CD14-positive monocyte (primary cell): ENCODE measurements at regions not wholly inside any gene's neighbourhood (a gene's known extent, or its start where the extent isn't known, plus 50 kb on each side); places are given as distances from the start of the nearest gene placed in this dataset.

Experiments
- DNase-seq, 3 donors: peaks; one replicate each; pipeline ENCODE4 v3.0.0-alpha.2; 2011 to 2022
- H2AFZ ChIP-seq: 2 replicates; pipeline ENCODE4 v1.6.0; 2012; ENCODE audit warnings: mild to moderate bottlenecking, low read depth, low read length, inconsistent platforms; ENCODE audit not compliant: insufficient read depth, poor library complexity, severe bottlenecking
- H3K27ac ChIP-seq, 2 donors: 1 replicate in 1 of 2; 2 replicates in 1 of 2; pipeline ENCODE4 v1.5.1; 2012 to 2013; ENCODE audit warnings: low read length in 2 of 2, control low read depth in 1 of 2, inconsistent platforms in 1 of 2, low read depth in 1 of 2, mild to moderate bottlenecking in 1 of 2
- H3K27me3 ChIP-seq, 2 donors: one replicate each; pipeline versions ENCODE4 v1.6.0 to v1.6.1; 2011 to 2013; ENCODE audit warnings: low read length in 2 of 2; ENCODE audit not compliant: control insufficient read depth in 2 of 2, insufficient read depth in 2 of 2
- H3K36me3 ChIP-seq, 2 donors: replicated peaks in 1 of 2; 1 replicate in 1 of 2; 2 replicates in 1 of 2; pipeline versions ENCODE4 v1.5.1 to v1.6.1; 2012 to 2013; ENCODE audit warnings: low read length in 2 of 2, control low read depth in 1 of 2, inconsistent platforms in 1 of 2, mild to moderate bottlenecking in 1 of 2; ENCODE audit not compliant: insufficient read depth in 2 of 2, control insufficient read depth in 1 of 2
- H3K4me1 ChIP-seq, 2 donors: 1 replicate in 1 of 2; 2 replicates in 1 of 2; pipeline versions ENCODE4 v1.5.1 to v1.6.1; 2012 to 2013; ENCODE audit warnings: low read length in 2 of 2, control low read depth in 1 of 2, inconsistent platforms in 1 of 2, mild to moderate bottlenecking in 1 of 2, moderate library complexity in 1 of 2; ENCODE audit not compliant: insufficient read depth in 2 of 2, control insufficient read depth in 1 of 2
- H3K4me2 ChIP-seq: replicated peaks from 2 replicates; pipeline ENCODE3; 2012; ENCODE audit warnings: low read length, moderate library complexity, mild to moderate bottlenecking; ENCODE audit not compliant: poor library complexity, severe bottlenecking; ENCODE audit errors: extremely low read depth
- H3K4me3 ChIP-seq, 3 experiments: fragments of 200-600 bp in 1 of 3; sonication (generic) in 1 of 3; replicated peaks in 1 of 3; 1 replicate in 2 of 3; 2 replicates in 1 of 3; pipeline ENCODE4 v1.5.1; 2011 to 2013; ENCODE audit warnings: low read length in 3 of 3, mild to moderate bottlenecking in 3 of 3, control low read depth in 2 of 3, low read depth in 2 of 3, inconsistent platforms in 1 of 3, moderate library complexity in 1 of 3
- H3K79me2 ChIP-seq: 2 replicates; pipeline ENCODE4 v1.6.0; 2012; ENCODE audit warnings: mild to moderate bottlenecking, control low read depth, inconsistent platforms, low read length, moderate library complexity; ENCODE audit not compliant: insufficient read depth
- H3K9ac ChIP-seq: 2 replicates; pipeline ENCODE4 v1.6.0; 2017; ENCODE audit warnings: low read length, mild to moderate bottlenecking; ENCODE audit not compliant: insufficient read depth, poor library complexity, severe bottlenecking
- H3K9me3 ChIP-seq, 2 donors: replicated peaks in 1 of 2; 1 replicate in 1 of 2; 2 replicates in 1 of 2; pipeline versions ENCODE4 v1.5.1 to v1.6.1; 2012 to 2013; ENCODE audit warnings: low read length in 2 of 2, control low read depth in 1 of 2; ENCODE audit not compliant: control insufficient read depth in 1 of 2, insufficient read depth in 1 of 2
- H4K20me1 ChIP-seq: 2 replicates; pipeline ENCODE4 v1.6.0; 2012; ENCODE audit warnings: mild to moderate bottlenecking, low read length, control low read depth, moderate library complexity; ENCODE audit not compliant: insufficient read depth
- H3K27ac Mint-ChIP-seq, 7 donors: one replicate each; pipeline ENCODE4 v1.8.0; 2020; ENCODE audit warnings: mild to moderate bottlenecking in 7 of 7, mixed read lengths in 7 of 7, moderate library complexity in 6 of 7, inconsistent platforms in 2 of 7
- H3K27me3 Mint-ChIP-seq, 3 donors: one replicate each; pipeline ENCODE4 v1.8.0; 2021 to 2022; ENCODE audit warnings: low read depth in 3 of 3, mild to moderate bottlenecking in 3 of 3, mixed read lengths in 3 of 3, moderate library complexity in 3 of 3, inconsistent platforms in 1 of 3
- H3K36me3 Mint-ChIP-seq, 2 donors: one replicate each; pipeline ENCODE4 v1.8.0; 2020; ENCODE audit warnings: mixed read lengths in 2 of 2, inconsistent platforms in 1 of 2, mild to moderate bottlenecking in 1 of 2
- H3K4me1 Mint-ChIP-seq: one replicate; pipeline ENCODE4 v1.8.0; 2020; ENCODE audit warnings: mild to moderate bottlenecking, mixed read lengths
- H3K4me3 Mint-ChIP-seq, 2 donors: one replicate each; pipeline ENCODE4 v1.8.0; 2020; ENCODE audit warnings: mild to moderate bottlenecking in 2 of 2, mixed read lengths in 2 of 2, moderate library complexity in 1 of 2
- H3K9me3 Mint-ChIP-seq, 7 donors: one replicate each; pipeline ENCODE4 v1.8.0; 2020 to 2022; ENCODE audit warnings: mixed read lengths in 7 of 7, mild to moderate bottlenecking in 6 of 7, moderate library complexity in 6 of 7, inconsistent platforms in 2 of 7
- WGBS: methylation state at CpG from one replicate; pipeline ENCODE4 v1.1.5; 2013; ENCODE audit warnings: missing lambda C conversion rate; ENCODE audit not compliant: insufficient coverage; 5-methylcytosine and 5-hydroxymethylcytosine counted together
- intact Hi-C, 2 donors: fragments of 100-400 bp; cut with micrococcal nuclease; formaldehyde crosslinking; loops; one replicate each; pipeline versions ENCODE4 v1.15.0 to v1.15.1; 2023
- TF ChIP-seq, protein P1 (sequence below): fragments of 200-600 bp; IDR thresholded peaks from one replicate; pipeline ENCODE4 v1.8.0; 2022; ENCODE audit warnings: antibody characterized with exemption, mild to moderate bottlenecking

DNA sequence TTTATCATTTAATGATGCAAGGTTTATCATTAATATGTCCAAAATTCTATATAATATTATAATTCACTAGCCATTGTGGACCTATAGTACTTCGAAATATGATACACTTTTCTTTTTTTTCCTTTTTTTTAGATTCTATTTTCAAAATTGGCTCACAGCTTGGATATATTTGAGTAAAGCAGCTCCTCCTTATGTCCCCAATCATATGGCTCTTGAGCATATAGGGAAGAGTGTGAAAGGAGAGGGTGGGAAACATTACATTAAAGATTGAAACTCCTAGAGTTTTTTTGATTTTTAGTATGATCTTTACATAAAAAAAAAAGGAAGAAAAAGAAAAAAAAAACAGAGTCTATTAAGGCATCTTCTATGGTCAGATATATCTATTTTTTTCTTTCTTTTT, 457.9 kb downstream of the RIT2 start:
- Histone ChIP-seq H3K27me3 (no peaks in the 10 kb centered on the region), H3K9me3 (no peaks in the 10 kb centered on the region), H4K20me1 (no peaks in the 10 kb centered on the region), H3K79me2 (no peaks in the 10 kb centered on the region), H3K4me2 (no peak overlapping the region), H3K27ac (no peak overlapping the region), H2AFZ (no peak overlapping the region), H3K4me1 (peaks cover 0 to 5% of the 10 kb centered on the region in 2 donors), H3K4me3 (no peak overlapping the region), H3K9ac (no peak overlapping the region), H3K36me3 (no peaks in the 10 kb centered on the region)
- WGBS: no CpG with 5 or more reads among the region's 1 CpG
- no peak overlapping the region for H3K4me3 Mint-ChIP-seq
- peaks cover 10% of the 10 kb centered on the region for H3K4me1 Mint-ChIP-seq
- H3K9me3 Mint-ChIP-seq: peaks cover 3 to 19% (median 8%) of the 10 kb centered on the region in 7 donors
- no peak overlapping the region for H3K27ac Mint-ChIP-seq
- H3K36me3 Mint-ChIP-seq: no peaks in the 10 kb centered on the region
- TF ChIP-seq, protein P1, sequence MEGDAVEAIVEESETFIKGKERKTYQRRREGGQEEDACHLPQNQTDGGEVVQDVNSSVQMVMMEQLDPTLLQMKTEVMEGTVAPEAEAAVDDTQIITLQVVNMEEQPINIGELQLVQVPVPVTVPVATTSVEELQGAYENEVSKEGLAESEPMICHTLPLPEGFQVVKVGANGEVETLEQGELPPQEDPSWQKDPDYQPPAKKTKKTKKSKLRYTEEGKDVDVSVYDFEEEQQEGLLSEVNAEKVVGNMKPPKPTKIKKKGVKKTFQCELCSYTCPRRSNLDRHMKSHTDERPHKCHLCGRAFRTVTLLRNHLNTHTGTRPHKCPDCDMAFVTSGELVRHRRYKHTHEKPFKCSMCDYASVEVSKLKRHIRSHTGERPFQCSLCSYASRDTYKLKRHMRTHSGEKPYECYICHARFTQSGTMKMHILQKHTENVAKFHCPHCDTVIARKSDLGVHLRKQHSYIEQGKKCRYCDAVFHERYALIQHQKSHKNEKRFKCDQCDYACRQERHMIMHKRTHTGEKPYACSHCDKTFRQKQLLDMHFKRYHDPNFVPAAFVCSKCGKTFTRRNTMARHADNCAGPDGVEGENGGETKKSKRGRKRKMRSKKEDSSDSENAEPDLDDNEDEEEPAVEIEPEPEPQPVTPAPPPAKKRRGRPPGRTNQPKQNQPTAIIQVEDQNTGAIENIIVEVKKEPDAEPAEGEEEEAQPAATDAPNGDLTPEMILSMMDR: no peak
- intact Hi-C loops: no loop called here
- no peak for DNase-seq
- peaks cover 0 to 2% (median 0%) of the 10 kb centered on the region in 3 donors for H3K27me3 Mint-ChIP-seq

DNA sequence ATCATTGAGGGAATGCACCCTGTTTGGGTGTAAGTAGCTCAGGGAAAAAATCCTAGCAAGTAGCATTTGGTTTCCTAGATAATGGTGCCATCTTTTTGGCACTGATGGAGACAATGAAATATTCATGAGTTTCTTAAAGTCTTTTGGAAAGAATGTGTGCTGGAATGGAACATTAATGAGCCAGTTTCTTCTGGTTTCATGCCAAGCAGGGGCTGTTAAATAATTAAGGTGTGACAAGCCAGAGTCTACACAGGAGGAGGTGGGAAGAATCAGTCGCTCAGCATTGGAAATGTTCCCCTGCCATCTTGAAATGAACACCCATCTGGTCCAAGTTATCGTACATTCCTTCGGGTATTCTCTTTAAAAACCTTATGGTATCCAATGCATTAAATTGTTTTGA, 457.3 kb downstream of the RIT2 start:
- WGBS: no CpG with 5 or more reads among the region's 3 CpGs
- intact Hi-C loops: no loop called here
- TF ChIP-seq, protein P1: no peak
- no peak for DNase-seq
- peaks cover 10% of the 10 kb centered on the region for H3K4me1 Mint-ChIP-seq
- no peak overlapping the region for H3K27ac Mint-ChIP-seq
- H2AFZ ChIP-seq: no peak overlapping the region
- peaks cover 5 to 16% (median 8%) of the 10 kb centered on the region in 7 donors for H3K9me3 Mint-ChIP-seq
- H3K27me3 Mint-ChIP-seq: peaks cover 0 to 2% (median 0%) of the 10 kb centered on the region in 3 donors
- no peaks in the 10 kb centered on the region for H3K36me3 Mint-ChIP-seq
- H3K27me3 ChIP-seq: no peaks in the 10 kb centered on the region
- H3K4me3 ChIP-seq: no peak overlapping the region
- peaks cover 0 to 5% of the 10 kb centered on the region in 2 donors for H3K4me1 ChIP-seq
- no peak overlapping the region for H3K27ac ChIP-seq
- H3K9me3 ChIP-seq: no peaks in the 10 kb centered on the region
- no peak overlapping the region for H3K9ac ChIP-seq
- no peaks in the 10 kb centered on the region for H3K36me3 ChIP-seq
- no peak overlapping the region for H3K4me2 ChIP-seq
- H3K4me3 Mint-ChIP-seq: no peak overlapping the region
- H4K20me1 ChIP-seq: no peaks in the 10 kb centered on the region
- no peaks in the 10 kb centered on the region for H3K79me2 ChIP-seq
